GM19025 (cell line): ENCODE measurements at regions not wholly inside any gene's neighbourhood (a gene's known extent, or its start where the extent isn't known, plus 50 kb on each side); places are given as distances from the start of the nearest gene placed in this dataset.

Experiments
- ATAC-seq: cut with Tn5 transposase; IDR thresholded peaks from one replicate; pipeline ENCODE4 v1.9.1; 2021; ENCODE audit warnings: mild to moderate bottlenecking, low read depth, moderate library complexity; ENCODE audit not compliant: unreplicated experiment

GRCh38 chr9:86735772-86736458 is 211.4 kb downstream of the GAS1 start:
- ATAC-seq = no peak

- no peak for ATAC-seq
Observed at GRCh38 chr9:86734771-86735170, 212.5 kb downstream of the GAS1 start.

DNA sequence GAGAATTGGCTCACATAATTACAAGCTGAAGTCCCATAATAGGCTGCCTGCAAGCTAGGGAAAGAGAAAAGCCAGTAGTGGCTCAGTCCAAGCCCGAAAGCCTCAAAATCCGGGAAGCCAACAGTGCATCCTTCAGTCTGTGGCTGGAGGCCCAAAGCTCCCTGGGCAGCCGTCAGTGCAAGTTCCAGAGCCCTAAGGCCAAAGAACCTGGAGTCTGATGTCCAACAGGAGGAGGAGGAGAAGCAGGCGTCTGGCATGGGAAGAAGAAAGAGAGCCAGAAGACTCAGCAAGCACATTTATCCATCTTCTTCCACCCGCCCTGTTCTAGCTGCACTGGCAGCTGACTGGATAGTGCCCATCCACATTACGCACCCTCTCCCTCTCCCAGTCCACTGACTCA is 213.4 kb downstream of the GAS1 start:
- ATAC-seq = no peak

DNA sequence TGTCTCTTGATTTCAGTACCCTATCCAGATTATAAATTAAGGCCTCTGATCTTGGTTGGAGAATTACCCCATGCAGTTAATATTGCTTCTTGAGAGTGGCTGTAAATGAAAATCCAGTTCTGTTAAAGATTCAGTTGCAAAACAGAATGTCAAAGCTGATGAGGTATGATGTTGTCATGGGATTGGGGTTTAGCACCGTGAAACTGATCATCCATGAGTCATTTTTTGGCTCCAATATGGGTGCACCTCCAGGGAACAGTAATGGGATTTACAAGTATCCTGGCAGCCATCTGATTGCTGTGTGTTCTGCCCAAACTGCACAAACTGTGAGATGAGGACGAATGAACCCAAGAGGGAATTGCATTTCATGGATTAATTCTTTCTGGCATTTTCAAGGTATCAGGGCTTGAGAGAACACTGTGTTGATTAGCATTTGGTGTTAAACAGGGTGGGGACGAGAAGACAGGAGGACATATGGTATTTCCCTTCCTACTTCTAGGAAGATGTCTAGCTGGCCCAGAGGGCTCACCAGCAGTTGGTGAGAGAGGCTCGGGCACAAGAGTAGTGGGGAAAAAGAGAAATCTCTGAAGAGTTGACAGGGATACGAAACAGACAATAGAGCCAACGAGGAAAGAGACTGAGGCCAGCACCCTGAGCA is 214.7 kb downstream of the GAS1 start:
- ATAC-seq = no peak

GRCh38 chr9:86731511-86732063 is 215.7 kb downstream of the GAS1 start:
- ATAC-seq = no peak

DNA sequence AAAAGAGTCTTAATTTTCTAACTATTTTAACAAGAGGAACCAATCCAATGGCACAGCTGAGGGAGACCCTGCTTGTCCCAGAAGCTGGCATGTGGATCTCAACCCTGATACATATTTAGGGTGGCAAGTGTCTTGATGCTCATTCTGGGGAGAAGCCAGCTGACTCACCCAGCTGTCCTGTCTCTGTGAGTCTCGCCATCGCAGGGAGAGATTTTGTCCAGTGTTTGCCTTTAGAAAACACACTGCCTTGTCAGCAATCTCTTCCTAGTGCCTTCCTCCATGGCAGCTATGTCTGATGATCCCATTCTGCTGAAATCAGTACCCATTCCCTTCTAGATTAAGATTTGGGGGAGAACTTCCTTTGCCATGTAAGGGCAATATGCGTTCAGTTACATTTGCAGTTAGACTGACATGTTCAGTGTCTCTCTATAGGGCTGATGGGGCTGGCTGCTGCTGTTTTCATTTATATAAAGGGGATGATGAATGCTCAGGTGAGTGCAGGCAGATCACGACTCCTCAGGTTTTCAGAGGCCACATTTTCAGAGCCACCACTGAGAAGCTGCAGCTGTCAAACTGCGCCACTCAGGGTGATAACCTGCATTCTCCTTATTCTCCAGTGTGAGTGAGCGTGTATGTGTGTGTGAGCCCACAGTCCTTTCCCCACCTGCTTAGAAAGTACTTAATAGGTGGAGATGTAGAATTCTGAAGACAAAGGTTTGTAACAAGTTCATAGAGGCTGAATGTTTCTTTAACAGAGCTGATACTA is 217.0 kb downstream of the GAS1 start:
- no peak for ATAC-seq

DNA sequence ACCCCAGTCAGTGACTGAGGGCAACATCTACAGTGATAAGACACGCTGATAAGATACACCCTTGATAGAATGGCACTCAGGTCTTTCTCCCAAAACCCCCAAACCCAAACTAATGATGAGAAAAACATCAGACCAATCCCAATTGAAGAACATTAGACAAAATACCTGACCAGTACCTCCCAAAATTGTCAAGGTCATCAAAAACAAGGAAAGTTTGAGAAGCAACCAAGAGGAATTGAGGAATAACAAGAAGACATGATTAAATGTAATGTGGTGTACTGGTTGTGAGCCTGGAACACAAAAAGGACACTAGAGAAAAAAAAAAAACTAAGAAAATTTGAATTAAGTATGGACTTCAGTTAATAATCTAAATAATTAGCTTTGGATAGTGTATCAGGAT is 222.8 kb downstream of the GAS1 start:
- ATAC-seq = no peak

- ATAC-seq = no peak
Observed at GRCh38 chr9:86723346-86723745, 224.0 kb downstream of the GAS1 start.

DNA sequence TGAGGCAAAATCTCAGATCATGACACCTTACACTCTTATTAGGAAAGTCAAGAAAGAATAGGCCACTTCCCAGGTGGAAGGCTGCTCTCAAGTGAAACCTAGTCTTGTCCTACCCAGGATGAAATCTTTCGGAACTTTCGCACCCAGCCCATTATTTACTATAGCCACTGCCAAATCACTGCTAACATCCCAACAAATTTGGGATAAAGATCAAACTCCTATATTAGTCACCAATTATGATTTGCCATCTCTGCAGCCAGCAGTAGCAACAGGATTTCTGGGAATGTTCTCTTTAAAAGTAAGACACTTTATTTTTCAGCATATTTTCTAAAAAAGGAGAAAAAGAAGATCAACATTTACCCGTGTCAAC is 224.6 kb downstream of the GAS1 start:
- no peak for ATAC-seq

- ATAC-seq = no peak
Observed at GRCh38 chr9:86721843-86722705, 225.2 kb downstream of the GAS1 start.

- no peak for ATAC-seq
Observed at GRCh38 chr9:86721226-86721781, 226.0 kb downstream of the GAS1 start.

GRCh38 chr9:86720639-86721225 is 226.6 kb downstream of the GAS1 start:
- no peak for ATAC-seq

- ATAC-seq = no peak
Observed at GRCh38 chr9:86718388-86719049, 228.8 kb downstream of the GAS1 start.

DNA sequence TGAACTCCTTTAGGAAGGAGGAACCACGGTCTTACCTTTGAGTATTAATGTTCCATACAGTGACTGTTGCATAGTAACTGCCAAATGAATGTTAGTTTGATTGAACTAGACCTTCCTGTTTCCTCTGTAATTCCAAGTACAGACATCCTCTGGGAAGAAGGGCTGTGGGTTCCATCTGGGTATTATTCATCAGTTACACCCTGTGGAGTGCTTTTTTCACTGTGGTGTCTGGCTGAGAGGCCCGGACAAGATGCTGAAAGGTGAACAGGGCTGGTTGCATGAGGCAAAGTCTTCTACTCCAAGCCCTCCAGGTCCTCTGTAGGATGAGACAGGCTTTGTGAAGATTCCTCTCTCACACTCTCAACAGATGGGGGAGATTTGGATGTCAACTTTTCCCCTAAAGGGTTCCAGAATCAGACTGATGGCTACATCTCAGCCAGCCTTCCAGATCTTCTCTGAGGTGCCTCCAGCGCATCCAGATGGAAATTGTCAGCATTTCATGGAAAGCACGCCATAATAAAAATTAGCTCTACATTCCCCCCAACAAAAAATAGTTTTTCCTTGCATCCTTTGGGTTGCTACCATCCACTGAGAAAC is 230.9 kb downstream of the GAS1 start:
- no peak for ATAC-seq

GRCh38 chr9:86714999-86715398 is 232.3 kb downstream of the GAS1 start:
- no peak for ATAC-seq

DNA sequence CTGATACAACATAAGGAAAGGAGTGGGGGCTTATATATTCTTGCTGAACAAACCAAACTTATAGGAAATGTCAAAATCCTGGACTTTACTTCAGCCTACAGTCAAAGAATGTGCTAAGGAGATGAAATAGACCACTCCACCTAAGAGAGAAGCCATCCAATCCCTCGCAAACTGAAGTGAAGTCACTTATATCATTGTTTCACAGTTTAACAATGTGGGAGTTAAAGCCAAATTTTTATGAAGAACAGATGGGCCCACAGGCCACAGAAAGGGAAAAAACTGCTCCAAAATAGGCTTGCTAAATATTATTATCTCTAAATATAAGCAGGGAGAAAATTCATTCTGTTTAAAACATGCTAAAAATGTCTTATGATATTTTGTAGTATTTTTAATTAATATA is 233.3 kb downstream of the GAS1 start:
- no peak for ATAC-seq

GRCh38 chr9:86713470-86713869 is 233.8 kb downstream of the GAS1 start:
- ATAC-seq = no peak

DNA sequence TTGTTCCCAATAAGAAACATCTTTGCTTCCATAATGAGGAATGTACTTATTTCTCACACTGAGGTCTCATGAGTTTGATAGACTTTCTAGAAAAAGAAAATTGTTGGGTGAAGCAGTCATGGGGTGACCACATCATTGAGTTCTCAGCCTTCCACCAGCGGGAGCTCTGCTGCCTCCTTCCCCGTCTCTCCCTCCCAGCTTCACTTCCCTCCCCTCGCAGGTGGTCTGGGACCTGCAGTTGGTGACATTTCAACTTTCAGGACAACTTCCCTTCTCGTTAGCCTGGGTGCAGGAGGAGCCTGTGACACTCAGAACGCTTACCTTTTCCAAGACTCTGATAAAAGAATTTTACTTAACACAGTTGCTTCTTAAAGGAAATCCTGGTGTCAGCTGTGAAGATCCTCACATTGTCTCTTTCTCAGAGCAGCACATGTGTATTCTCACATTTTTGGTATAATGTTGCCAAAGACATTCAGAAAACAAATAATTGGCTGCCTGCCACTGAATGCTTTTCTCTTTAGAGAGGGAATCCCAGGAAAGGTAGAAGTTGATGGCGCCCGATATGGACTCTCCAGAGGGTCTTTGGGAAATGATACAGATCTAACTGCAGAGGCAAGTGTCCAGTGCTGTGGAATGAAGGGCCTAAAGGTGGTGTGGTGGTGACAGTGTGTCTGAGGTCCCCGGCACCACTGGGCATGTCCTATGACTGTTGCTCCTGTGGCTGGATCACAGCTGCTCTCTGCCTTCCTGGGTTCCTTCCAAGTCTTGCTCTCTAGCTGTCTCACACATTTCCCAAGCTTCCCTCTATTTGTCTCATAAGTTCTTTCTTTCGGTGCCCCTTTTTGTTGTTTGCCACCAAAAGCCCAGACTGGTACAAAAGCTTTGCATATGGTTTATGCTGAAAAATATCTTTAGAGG is 238.1 kb downstream of the GAS1 start:
- ATAC-seq = no peak
